HEK293 (cell line): ENCODE measurements at regions not wholly inside any gene's neighbourhood (a gene's known extent, or its start where the extent isn't known, plus 50 kb on each side); places are given as distances from the start of the nearest gene placed in this dataset.
A peak's percentile ranks its signal among the peaks of the same experiment; 100 is the strongest.

Source experiments
- CTCF ChIA-PET: fragments of 350-600 bp; formaldehyde crosslinking; extraction: SDS; loops from one replicate; lab custom pipeline; 2021; ENCODE audit warnings: antibody characterized with exemption; lab: Yijun Ruan, JAX
- POLR2A ChIA-PET: fragments of 300-600 bp; formaldehyde crosslinking; extraction: SDS; loops from one replicate; lab custom pipeline; 2020; ENCODE audit warnings: antibody characterized with exemption, inconsistent platforms; lab: Yijun Ruan, JAX
- H3K27ac ChIP-seq: fragments of 200-500 bp; sonication (Bioruptor generic); 2 replicates; pipeline ENCODE4 v1.5.1; 2014; ENCODE audit warnings: low read depth, low read length, control low read depth, inconsistent platforms; ENCODE audit errors: extremely low read depth
- H3K36me3 ChIP-seq, 2 experiments: fragments of 200-500 bp in 1 of 2; sonication (Bioruptor generic) in 1 of 2; 1 replicate in 1 of 2; 2 replicates in 1 of 2; pipeline ENCODE4 v1.5.1; 2014 to 2017; ENCODE audit warnings: inconsistent platforms in 2 of 2, low read length in 2 of 2; ENCODE audit not compliant: control insufficient read depth in 2 of 2, insufficient read depth in 1 of 2
- H3K4me1 ChIP-seq: fragments of 200-500 bp; sonication (Bioruptor generic); 2 replicates; pipeline ENCODE4 v1.5.1; 2014; ENCODE audit warnings: mild to moderate bottlenecking, low read length, inconsistent platforms; ENCODE audit not compliant: control insufficient read depth, insufficient read depth
- H3K4me3 ChIP-seq: 2 replicates; pipeline ENCODE4 v1.5.1; 2011; ENCODE audit warnings: low read depth, mild to moderate bottlenecking, control low read depth, low read length, moderate library complexity
- H3K9me3 ChIP-seq: fragments of 200-500 bp; sonication (Bioruptor generic); 2 replicates; pipeline ENCODE4 v1.5.1; 2014; ENCODE audit warnings: low read depth, low read length, inconsistent platforms; ENCODE audit not compliant: control insufficient read depth, insufficient read depth
- EGR2 ChIP-seq: fragments of 450-650 bp; formaldehyde crosslinking; IDR thresholded peaks from 2 replicates; pipeline ENCODE4 v1.5.1; 2016; ENCODE audit warnings: low read depth, missing biosample characterization, missing genetic modification characterization
- GFI1B ChIP-seq: fragments of 450-650 bp; formaldehyde crosslinking; IDR thresholded peaks from 2 replicates; pipeline ENCODE4 v1.5.1; 2016; ENCODE audit warnings: missing biosample characterization, missing genetic modification characterization
- GLI4 ChIP-seq: fragments of 450-650 bp; formaldehyde crosslinking; IDR thresholded peaks from 2 replicates; pipeline ENCODE4 v1.5.1; 2016; ENCODE audit warnings: missing biosample characterization, missing genetic modification characterization
- HOXC10 ChIP-seq: sonication (generic); formaldehyde crosslinking; IDR thresholded peaks from 2 replicates; pipeline ENCODE4 v1.8.1; 2023; ENCODE audit warnings: mild to moderate bottlenecking, missing genetic modification reagents
- KLF10 ChIP-seq: fragments of 450-650 bp; IDR thresholded peaks from 2 replicates; pipeline ENCODE4 v1.5.1; 2018; ENCODE audit warnings: missing biosample characterization, mild to moderate bottlenecking, missing genetic modification characterization
- KLF8 ChIP-seq: fragments of 450-650 bp; formaldehyde crosslinking; IDR thresholded peaks from 2 replicates; pipeline ENCODE4 v1.5.1; 2016; ENCODE audit warnings: missing biosample characterization, missing genetic modification characterization
- SETDB1 ChIP-seq: IDR thresholded peaks from one replicate; pipeline ENCODE4 v1.6.1; 2017; ENCODE audit warnings: mild to moderate bottlenecking, low read length, moderate library complexity, mixed read lengths; ENCODE audit not compliant: insufficient read length
- TCF7L2 ChIP-seq: IDR thresholded peaks from 2 replicates; pipeline ENCODE4 v1.6.1; 2011; ENCODE audit warnings: low read depth, mild to moderate bottlenecking, inconsistent platforms, low read length, moderate library complexity, borderline replicate concordance
- TRIM28 ChIP-seq: IDR thresholded peaks from 2 replicates; pipeline ENCODE4 v1.6.1; 2011; ENCODE audit warnings: low read length, control low read depth, borderline replicate concordance
- ZBTB17 ChIP-seq: fragments of 450-650 bp; formaldehyde crosslinking; IDR thresholded peaks from 2 replicates; pipeline ENCODE4 v1.5.1; 2016; ENCODE audit warnings: missing biosample characterization, missing genetic modification characterization
- ZBTB44 ChIP-seq: fragments of 450-650 bp; IDR thresholded peaks from 2 replicates; pipeline ENCODE4 v1.5.1; 2018; ENCODE audit warnings: missing biosample characterization, mild to moderate bottlenecking, missing genetic modification characterization
- ZBTB49 ChIP-seq: fragments of 450-650 bp; formaldehyde crosslinking; IDR thresholded peaks from 2 replicates; pipeline ENCODE4 v1.5.1; 2016; ENCODE audit warnings: missing biosample characterization, missing genetic modification characterization, low read depth
- ZFP3 ChIP-seq: fragments of 450-650 bp; formaldehyde crosslinking; IDR thresholded peaks from 2 replicates; pipeline ENCODE4 v1.5.1; 2016; ENCODE audit warnings: low read depth, missing biosample characterization, missing genetic modification characterization
- ZNF114 ChIP-seq: fragments of 450-650 bp; formaldehyde crosslinking; IDR thresholded peaks from 2 replicates; pipeline ENCODE4 v1.5.0; 2017; ENCODE audit warnings: missing biosample characterization, missing genetic modification characterization
- ZNF133 ChIP-seq: fragments of 450-650 bp; formaldehyde crosslinking; IDR thresholded peaks from 2 replicates; pipeline ENCODE4 v1.5.1; 2016; ENCODE audit warnings: missing biosample characterization, missing genetic modification characterization
- ZNF155 ChIP-seq: fragments of 450-650 bp; formaldehyde crosslinking; IDR thresholded peaks from 2 replicates; pipeline ENCODE4 v1.5.1; 2016; ENCODE audit warnings: missing biosample characterization, missing genetic modification characterization
- ZNF184 ChIP-seq: fragments of 450-650 bp; IDR thresholded peaks from 2 replicates; pipeline ENCODE4 v1.5.1; 2018; ENCODE audit warnings: missing biosample characterization, mild to moderate bottlenecking, missing genetic modification characterization
- ZNF274 ChIP-seq, 2 experiments: fragments of 200-500 bp in 1 of 2; fragments of 450-650 bp in 1 of 2; sonication (Bioruptor generic) in 1 of 2; formaldehyde crosslinking in 1 of 2; IDR thresholded peaks; 2 replicates each; pipeline versions ENCODE4 v1.5.1 to v1.6.1; 2014 to 2016; ENCODE audit warnings: borderline replicate concordance in 1 of 2, inconsistent platforms in 1 of 2, low read length in 1 of 2, missing biosample characterization in 1 of 2, missing genetic modification characterization in 1 of 2
- ZNF280D ChIP-seq: fragments of 450-650 bp; formaldehyde crosslinking; IDR thresholded peaks from 2 replicates; pipeline ENCODE4 v1.5.1; 2016; ENCODE audit warnings: missing biosample characterization, missing genetic modification characterization
- ZNF335 ChIP-seq: fragments of 450-650 bp; formaldehyde crosslinking; conservative IDR thresholded peaks from 2 replicates; pipeline ENCODE4 v1.5.1; 2016; ENCODE audit warnings: missing biosample characterization, missing genetic modification characterization
- ZNF404 ChIP-seq: fragments of 450-650 bp; formaldehyde crosslinking; IDR thresholded peaks from 2 replicates; pipeline ENCODE4 v1.5.1; 2017; ENCODE audit warnings: missing biosample characterization, missing genetic modification characterization
- ZNF626 ChIP-seq: fragments of 450-650 bp; sonication (Bioruptor Pico); formaldehyde crosslinking; IDR thresholded peaks from 2 replicates; pipeline ENCODE4 v1.5.1; 2018; ENCODE audit warnings: missing biosample characterization, missing genetic modification characterization, inconsistent platforms
- ZNF658 ChIP-seq: fragments of 450-650 bp; formaldehyde crosslinking; IDR thresholded peaks from 2 replicates; pipeline ENCODE4; 2016; ENCODE audit warnings: missing biosample characterization, missing genetic modification characterization
- ZNF660 ChIP-seq: fragments of 450-650 bp; IDR thresholded peaks from 2 replicates; pipeline ENCODE4 v1.5.1; 2018; ENCODE audit warnings: missing biosample characterization, mild to moderate bottlenecking, missing genetic modification characterization
- ZNF791 ChIP-seq: fragments of 450-650 bp; formaldehyde crosslinking; IDR thresholded peaks from 2 replicates; pipeline ENCODE4 v1.5.1; 2016; ENCODE audit warnings: missing biosample characterization, missing genetic modification characterization
- ZSCAN5A ChIP-seq: fragments of 450-650 bp; formaldehyde crosslinking; IDR thresholded peaks from 2 replicates; pipeline ENCODE4 v1.5.1; 2016; ENCODE audit warnings: missing biosample characterization, missing genetic modification characterization

GRCh38 chr1:239856067-239856466 is 235.6 kb upstream of the FMN2 start:
- ChIA-PET POLR2A (no interaction called here), CTCF (no interaction called here)
- H3K36me3 ChIP-seq, result no peaks in the 10 kb centered on the region
- peaks cover 19% of the 10 kb centered on the region for H3K4me1 ChIP-seq
- H3K4me3 ChIP-seq, result no peak overlapping the region
- TF ChIP-seq SETDB1 (peak; percentile 50), ZBTB44 (tag by site-specific recombination) (no peak), ZNF335 (tag by site-specific recombination) (no peak), ZNF274 (IDR thresholded peaks at IDR 0.05; ENCODE audit: low read length) (no peak), ZNF274 (tag by site-specific recombination; IDR thresholded peaks at IDR 0.05; ENCODE audit: borderline replicate concordance) (peak; percentile 69; the same call in 1 of the 2 replicates)
- H3K9me3 ChIP-seq, result no peaks in the 10 kb centered on the region
- H3K27ac ChIP-seq, result no peak overlapping the region

- no peak overlapping the region for H3K27ac ChIP-seq
- ChIA-PET POLR2A (no interaction called here), CTCF (interaction anchor here (0.8 kb wide), 1 partner anchor 41 kb away, joined by 4 read pairs; no protein-coding TSS in a partner anchor)
These were observed 234.8 kb upstream of the FMN2 start for GRCh38 chr1:239856924-239857323.

GRCh38 chr1:239858057-239858456 is 233.6 kb upstream of the FMN2 start:
- H3K36me3 ChIP-seq, result no peaks in the 10 kb centered on the region
- H3K9me3 ChIP-seq, result no peaks in the 10 kb centered on the region
- CTCF ChIA-PET, result no interaction called here

More at GRCh38 chr1:239856924-239857323, 234.8 kb upstream of the FMN2 start:
- Histone ChIP-seq H3K9me3 (no peaks in the 10 kb centered on the region), H3K36me3 (no peaks in the 10 kb centered on the region), H3K4me1 (peaks cover 19% of the 10 kb centered on the region), H3K4me3 (no peak overlapping the region)
- TF ChIP-seq ZNF404 (tag by site-specific recombination) (no peak), HOXC10 (CRISPR knock-in tag) (no peak), ZNF626 (tag by site-specific recombination) (no peak), ZNF155 (tag by site-specific recombination) (no peak), ZNF658 (tag by site-specific recombination) (no peak), GLI4 (tag by site-specific recombination) (no peak), ZNF184 (tag by site-specific recombination) (no peak), ZNF114 (no peak), ZNF280D (tag by site-specific recombination) (no peak)

More at GRCh38 chr1:239858057-239858456, 233.6 kb upstream of the FMN2 start:
- POLR2A ChIA-PET, result interaction anchor here (0.7 kb wide), 1 partner anchor 444 kb away, joined by 7 read pairs; no protein-coding TSS in a partner anchor
- Histone ChIP-seq H3K27ac (no peak overlapping the region), H3K4me3 (no peak overlapping the region), H3K4me1 (peaks cover 19% of the 10 kb centered on the region)
- TF ChIP-seq KLF8 (tag by site-specific recombination) (no peak), ZNF133 (tag by site-specific recombination) (no peak), GFI1B (tag by site-specific recombination) (no peak), TCF7L2 (peak; percentile 36; the same call in 1 of the 2 replicates), ZNF791 (tag by site-specific recombination) (no peak), TRIM28 (peak; percentile 42; the same call in 1 of the 2 replicates), ZFP3 (tag by site-specific recombination) (no peak), ZSCAN5A (tag by site-specific recombination) (no peak), EGR2 (no peak), ZBTB17 (tag by site-specific recombination) (no peak), ZNF660 (tag by site-specific recombination) (no peak), KLF10 (no peak), ZBTB49 (tag by site-specific recombination) (no peak)
